Chondrocyte (in vitro differentiated cells): ENCODE measurements at regions not wholly inside any gene's neighbourhood (a gene's known extent, or its start where the extent isn't known, plus 50 kb on each side); places are given as distances from the start of the nearest gene placed in this dataset.

Experiments
- DNase-seq: peaks from one replicate; pipeline ENCODE4 v3.0.0; 2021; ENCODE audit warnings: mixed read lengths, low spot score
- H3K27ac Mint-ChIP-seq: one replicate; pipeline ENCODE4 v1.8.0; 2021; ENCODE audit warnings: mild to moderate bottlenecking, moderate library complexity, mixed read lengths; ENCODE audit not compliant: unreplicated experiment
- H3K27me3 Mint-ChIP-seq: 2 replicates; pipeline ENCODE4 v1.8.0; 2021; ENCODE audit warnings: low read depth, mixed read lengths
- H3K36me3 Mint-ChIP-seq: 2 replicates; pipeline ENCODE4 v1.8.0; 2021; ENCODE audit warnings: low read depth, mixed read lengths
- H3K4me1 Mint-ChIP-seq: 2 replicates; pipeline ENCODE4 v1.8.0; 2021; ENCODE audit warnings: low read depth, mild to moderate bottlenecking, mixed read lengths
- H3K4me3 Mint-ChIP-seq: one replicate; pipeline ENCODE4 v1.8.0; 2021; ENCODE audit warnings: mild to moderate bottlenecking, moderate library complexity, mixed read lengths; ENCODE audit not compliant: unreplicated experiment
- H3K9me3 Mint-ChIP-seq: 2 replicates; pipeline ENCODE4 v1.8.0; 2021; ENCODE audit warnings: low read depth, mixed read lengths
- CTCF ChIP-seq: fragments of 200-600 bp; sonication (generic); IDR thresholded peaks from 2 replicates; pipeline ENCODE4 v1.5.0; 2021; ENCODE audit warnings: antibody characterized with exemption, mild to moderate bottlenecking, moderate library complexity

- no peaks in the 10 kb centered on the region for H3K4me1 Mint-ChIP-seq
- H3K36me3 Mint-ChIP-seq, result peaks cover 3% of the 10 kb centered on the region
- DNase-seq, result no peak
- H3K27ac Mint-ChIP-seq, result no peak overlapping the region
- peaks cover 7% of the 10 kb centered on the region for H3K9me3 Mint-ChIP-seq
- no peaks in the 10 kb centered on the region for H3K27me3 Mint-ChIP-seq
- TF ChIP-seq CTCF, result no peak
- no peak overlapping the region for H3K4me3 Mint-ChIP-seq
Measured at GRCh38 chr6:14966096-14966905, 279.6 kb upstream of the JARID2 start.

- peaks cover 3% of the 10 kb centered on the region for H3K36me3 Mint-ChIP-seq
- no peak for TF ChIP-seq CTCF
Measured at GRCh38 chr6:14966906-14967711, 278.8 kb upstream of the JARID2 start.

GRCh38 chr6:14968056-14968637, 277.7 kb upstream of the JARID2 start:
- Mint-ChIP-seq H3K36me3 (peaks cover 3% of the 10 kb centered on the region), H3K27ac (no peak overlapping the region), H3K4me3 (no peak overlapping the region), H3K4me1 (no peaks in the 10 kb centered on the region), H3K27me3 (no peaks in the 10 kb centered on the region), H3K9me3 (peaks cover 7% of the 10 kb centered on the region)
- no peak for TF ChIP-seq CTCF
- DNase-seq, result no peak

More at GRCh38 chr6:14966906-14967711, 278.8 kb upstream of the JARID2 start:
- Mint-ChIP-seq H3K9me3 (peaks cover 7% of the 10 kb centered on the region), H3K4me3 (no peak overlapping the region), H3K4me1 (no peaks in the 10 kb centered on the region), H3K27me3 (no peaks in the 10 kb centered on the region), H3K27ac (no peak overlapping the region)
- DNase-seq, result no peak

GRCh38 chr6:14969126-14969525, 276.7 kb upstream of the JARID2 start:
- no peaks in the 10 kb centered on the region for H3K27me3 Mint-ChIP-seq
- no peak overlapping the region for H3K27ac Mint-ChIP-seq
- no peaks in the 10 kb centered on the region for H3K4me1 Mint-ChIP-seq
- DNase-seq, result no peak
- peaks cover 3% of the 10 kb centered on the region for H3K36me3 Mint-ChIP-seq
- H3K4me3 Mint-ChIP-seq, result no peak overlapping the region
- TF ChIP-seq CTCF, result no peak
- peaks cover 7% of the 10 kb centered on the region for H3K9me3 Mint-ChIP-seq

GRCh38 chr6:14972379-14973067, 273.3 kb upstream of the JARID2 start:
- no peak for TF ChIP-seq CTCF
- H3K27ac Mint-ChIP-seq, result no peak overlapping the region
- no peaks in the 10 kb centered on the region for H3K27me3 Mint-ChIP-seq
- peaks cover 7% of the 10 kb centered on the region for H3K9me3 Mint-ChIP-seq
- no peak overlapping the region for H3K4me3 Mint-ChIP-seq
- H3K36me3 Mint-ChIP-seq, result peaks cover 3% of the 10 kb centered on the region
- H3K4me1 Mint-ChIP-seq, result no peaks in the 10 kb centered on the region
- DNase-seq, result no peak
